PC-3 (cell line): ENCODE measurements at regions not wholly inside any gene's neighbourhood (a gene's known extent, or its start where the extent isn't known, plus 50 kb on each side); places are given as distances from the start of the nearest gene placed in this dataset.

Source experiments
- ATAC-seq: fragments of 200-7000 bp; cut with Tn5 transposase; 2 replicates; pipeline ENCODE4 v1.9.1; 2020; ENCODE audit warnings: mild to moderate bottlenecking, moderate library complexity
- BruUV-seq: library from RNA; stranded (reverse); fragments of 400-500 nt; replicated peaks from 2 replicates; lab custom pipeline; 2021; lab: Mats Ljungman, UMichigan
- CTCF ChIA-PET: fragments of 300-600 bp; sonication (Branson Sonifier 250); formaldehyde crosslinking; loops from one replicate; lab custom pipeline; 2022; ENCODE audit warnings: antibody characterized with exemption; lab: Charles Lee
- POLR2A ChIA-PET: fragments of 300-600 bp; sonication (Branson Sonifier 250); formaldehyde crosslinking; loops from one replicate; lab custom pipeline; 2022; ENCODE audit warnings: antibody characterized with exemption; ENCODE audit not compliant: unreplicated experiment; lab: Charles Lee
- DNase-seq: peaks from one replicate; pipeline ENCODE4 v3.0.0-alpha.2; 2015
- H2AFZ ChIP-seq: fragments of 300-600 bp; sonication (generic); 2 replicates; pipeline ENCODE4 v1.6.0; 2016; ENCODE audit warnings: antibody characterized with exemption, low read length
- H3F3A ChIP-seq: fragments of 300-600 bp; sonication (generic); one replicate; pipeline ENCODE4 v1.6.0; 2017; ENCODE audit warnings: antibody characterized with exemption, low read length, control low read depth, mild to moderate bottlenecking; ENCODE audit not compliant: unreplicated experiment
- H3K27ac ChIP-seq: fragments of 300-600 bp; sonication (generic); 2 replicates; pipeline ENCODE4 v1.5.1; 2016; ENCODE audit warnings: mild to moderate bottlenecking, low read length
- H3K27me3 ChIP-seq: fragments of 300-600 bp; sonication (generic); 2 replicates; pipeline ENCODE4 v1.6.1; 2016; ENCODE audit warnings: low read length, mixed read lengths
- H3K36me3 ChIP-seq: fragments of 300-600 bp; sonication (generic); 2 replicates; pipeline ENCODE4 v1.6.1; 2016; ENCODE audit warnings: low read depth, mixed run types, low read length, mixed read lengths
- H3K4me1 ChIP-seq: fragments of 300-600 bp; sonication (generic); 2 replicates; pipeline ENCODE4 v1.5.1; 2016; ENCODE audit warnings: low read length; ENCODE audit not compliant: insufficient read depth
- H3K4me2 ChIP-seq: fragments of 300-600 bp; sonication (generic); 2 replicates; pipeline ENCODE4 v1.6.0; 2016; ENCODE audit warnings: low read length
- H3K4me3 ChIP-seq: fragments of 300-600 bp; sonication (generic); 2 replicates; pipeline ENCODE4 v1.5.1; 2016; ENCODE audit warnings: mild to moderate bottlenecking, low read length, mixed read lengths
- H3K79me2 ChIP-seq: fragments of 300-600 bp; sonication (generic); 2 replicates; pipeline ENCODE4 v1.6.1; 2017; ENCODE audit warnings: low read length, mixed read lengths
- H3K9ac ChIP-seq: fragments of 300-600 bp; sonication (generic); 2 replicates; pipeline ENCODE4 v1.6.0; 2016; ENCODE audit warnings: mild to moderate bottlenecking, low read length
- H3K9me2 ChIP-seq: fragments of 300-600 bp; sonication (generic); replicated peaks from 2 replicates; pipeline ENCODE4 v1.6.1; 2016; ENCODE audit warnings: mixed run types, low read length, mixed read lengths
- H3K9me3 ChIP-seq: fragments of 300-600 bp; sonication (generic); 2 replicates; pipeline ENCODE4 v1.6.1; 2016; ENCODE audit warnings: low read length, mixed read lengths
- H4K20me1 ChIP-seq: fragments of 300-600 bp; sonication (generic); 2 replicates; pipeline ENCODE4 v1.6.1; 2016; ENCODE audit warnings: low read length, mixed read lengths
- CTCF ChIP-seq: fragments of 300-600 bp; sonication (generic); conservative IDR thresholded peaks from 2 replicates; pipeline ENCODE4 v1.5.1; 2017; ENCODE audit warnings: antibody characterized with exemption, low read depth, mild to moderate bottlenecking, low read length
- EZH2 ChIP-seq: fragments of 300-600 bp; sonication (generic); IDR thresholded peaks from one replicate; pipeline ENCODE4 v1.6.1; 2017; ENCODE audit warnings: antibody characterized with exemption, mild to moderate bottlenecking, low read length; ENCODE audit not compliant: unreplicated experiment
- EZH2phosphoT487 ChIP-seq: fragments of 300-600 bp; sonication (generic); IDR thresholded peaks from 2 replicates; pipeline ENCODE4 v1.6.1; 2018; ENCODE audit warnings: mild to moderate bottlenecking, antibody characterized with exemption, low read length, borderline replicate concordance
- intact Hi-C: fragments of 100-400 bp; cut with micrococcal nuclease; formaldehyde crosslinking; loops from 2 replicates; pipeline ENCODE4 v1.9.0; 2023

GRCh38 chr6:98156580-98156979 is 677.8 kb upstream of the POU3F2 start:
- no peak for DNase-seq
- no peaks in the 10 kb centered on the region for H3K9me2 ChIP-seq
- H3K4me3 ChIP-seq, result no peak overlapping the region
- no peaks in the 10 kb centered on the region for H4K20me1 ChIP-seq
- intact Hi-C loops, result no loop called here
- TF ChIP-seq EZH2 (no peak), CTCF (no peak), EZH2phosphoT487 (no peak)
- H3K4me1 ChIP-seq, result no peaks in the 10 kb centered on the region
- no peak for ATAC-seq
- H3K9ac ChIP-seq, result no peak overlapping the region
- H3K27ac ChIP-seq, result no peak overlapping the region
- H3K79me2 ChIP-seq, result no peaks in the 10 kb centered on the region
- BruUV-seq, result no TSS peak
- ChIA-PET CTCF (no interaction called here), POLR2A (no interaction called here)
- H3K27me3 ChIP-seq, result peaks cover 17% of the 10 kb centered on the region
- H2AFZ ChIP-seq, result no peak overlapping the region
- H3K36me3 ChIP-seq, result no peaks in the 10 kb centered on the region
- no peaks in the 10 kb centered on the region for H3K9me3 ChIP-seq
- no peak overlapping the region for H3K4me2 ChIP-seq
- no peaks in the 10 kb centered on the region for H3F3A ChIP-seq

- Histone ChIP-seq H3K4me2 (no peak overlapping the region), H4K20me1 (no peaks in the 10 kb centered on the region), H3K27me3 (no peaks in the 10 kb centered on the region), H3F3A (no peaks in the 10 kb centered on the region), H3K4me3 (no peak overlapping the region), H3K4me1 (no peaks in the 10 kb centered on the region), H3K36me3 (no peaks in the 10 kb centered on the region), H3K9ac (no peak overlapping the region), H2AFZ (no peak overlapping the region), H3K79me2 (no peaks in the 10 kb centered on the region), H3K9me3 (no peaks in the 10 kb centered on the region), H3K9me2 (no peaks in the 10 kb centered on the region), H3K27ac (no peak overlapping the region)
- ChIA-PET CTCF (no interaction called here), POLR2A (no interaction called here)
- TF ChIP-seq CTCF, result no peak
- TF ChIP-seq EZH2, result no peak
- TF ChIP-seq EZH2phosphoT487, result no peak
- intact Hi-C loops, result no loop called here
- ATAC-seq (no peak), DNase-seq (no peak)
- no TSS peak for BruUV-seq
These were observed 654.8 kb upstream of the POU3F2 start for GRCh38 chr6:98179606-98180005.

- ChIA-PET POLR2A (no interaction called here), CTCF (no interaction called here)
- Histone ChIP-seq H3K27ac (no peak overlapping the region), H3K9me3 (no peaks in the 10 kb centered on the region), H3K4me1 (no peaks in the 10 kb centered on the region), H3K9ac (no peak overlapping the region), H3K79me2 (no peaks in the 10 kb centered on the region), H4K20me1 (no peaks in the 10 kb centered on the region), H2AFZ (no peak overlapping the region), H3K36me3 (no peaks in the 10 kb centered on the region), H3K4me3 (no peak overlapping the region), H3K4me2 (no peak overlapping the region), H3F3A (no peaks in the 10 kb centered on the region), H3K27me3 (peaks cover 11% of the 10 kb centered on the region), H3K9me2 (no peaks in the 10 kb centered on the region)
- no peak for DNase-seq
- no peak for TF ChIP-seq EZH2phosphoT487
- no peak for TF ChIP-seq CTCF
- TF ChIP-seq EZH2, result no peak
- no TSS peak for BruUV-seq
- no peak for ATAC-seq
- intact Hi-C loops, result no loop called here
These were observed 634.3 kb upstream of the POU3F2 start for GRCh38 chr6:98200084-98200483.
